Keratinocyte (primary cell): ENCODE measurements at regions not wholly inside any gene's neighbourhood (a gene's known extent, or its start where the extent isn't known, plus 50 kb on each side); places are given as distances from the start of the nearest gene placed in this dataset.
A peak's percentile ranks its signal among the peaks of the same experiment; 100 is the strongest.

Source experiments
- DNase-seq: peaks from one replicate; pipeline ENCODE4 v3.0.0-alpha.2; 2011; ENCODE audit warnings: low read depth, missing footprints, low spot score
- FAIRE-seq: peaks from 2 replicates; lab custom pipeline; 2011; peaks lifted over from hg19 to GRCh38; lab: Jason Lieb, UNC
- H2AFZ ChIP-seq: 2 replicates; pipeline ENCODE4 v1.6.0; 2012; ENCODE audit warnings: low read length, control low read depth, inconsistent platforms; ENCODE audit not compliant: control insufficient read depth
- H3K27ac ChIP-seq: 2 replicates; pipeline ENCODE4 v1.5.1; 2011; ENCODE audit warnings: low read length; ENCODE audit not compliant: control insufficient read depth, insufficient read depth
- H3K27me3 ChIP-seq: 3 replicates; pipeline ENCODE4 v1.6.0; 2011; ENCODE audit warnings: low read length; ENCODE audit not compliant: control insufficient read depth, insufficient read depth; ENCODE audit errors: extremely low read depth
- H3K36me3 ChIP-seq, 2 experiments: 2 replicates in 1 of 2; 3 replicates in 1 of 2; pipeline ENCODE4 v1.5.1; 2011; ENCODE audit warnings: low read length in 2 of 2, mild to moderate bottlenecking in 1 of 2; ENCODE audit not compliant: control insufficient read depth in 2 of 2, insufficient read depth in 2 of 2; ENCODE audit errors: extremely low read depth in 1 of 2
- H3K4me1 ChIP-seq: 3 replicates; pipeline ENCODE4 v1.5.1; 2011; ENCODE audit warnings: low read length; ENCODE audit not compliant: control insufficient read depth, insufficient read depth; ENCODE audit errors: extremely low read depth
- H3K4me2 ChIP-seq: 3 replicates; pipeline ENCODE4 v1.6.0; 2011; ENCODE audit warnings: low read depth, low read length; ENCODE audit not compliant: control insufficient read depth, insufficient read depth; ENCODE audit errors: extremely low read depth
- H3K4me3 ChIP-seq, 3 experiments: fragments of 200-600 bp in 1 of 3; sonication (generic) in 1 of 3; 2 replicates in 2 of 3; 3 replicates in 1 of 3; pipeline ENCODE4 v1.5.1; 2011 to 2016; ENCODE audit warnings: low read length in 3 of 3, mild to moderate bottlenecking in 3 of 3, control low read depth in 2 of 3, inconsistent platforms in 1 of 3, low read depth in 1 of 3, mixed read lengths in 1 of 3, mixed run types in 1 of 3, moderate library complexity in 1 of 3; ENCODE audit not compliant: control insufficient read depth in 2 of 3, insufficient read depth in 2 of 3; ENCODE audit errors: extremely low read depth in 1 of 3
- H3K79me2 ChIP-seq: 2 replicates; pipeline ENCODE4 v1.6.0; 2012; ENCODE audit warnings: low read length; ENCODE audit not compliant: control insufficient read depth, insufficient read depth
- H3K9ac ChIP-seq: 3 replicates; pipeline ENCODE4 v1.6.0; 2011; ENCODE audit warnings: low read length; ENCODE audit not compliant: control insufficient read depth, insufficient read depth; ENCODE audit errors: extremely low read depth
- H3K9me1 ChIP-seq: 3 replicates; pipeline ENCODE4 v1.6.0; 2011; ENCODE audit warnings: low read length; ENCODE audit not compliant: control insufficient read depth, insufficient read depth; ENCODE audit errors: extremely low read depth
- H3K9me3 ChIP-seq: 2 replicates; pipeline ENCODE4 v1.5.1; 2012; ENCODE audit warnings: low read depth, low read length; ENCODE audit not compliant: control insufficient read depth
- H4K20me1 ChIP-seq: 3 replicates; pipeline ENCODE4 v1.6.0; 2011; ENCODE audit warnings: low read length; ENCODE audit not compliant: control insufficient read depth, insufficient read depth; ENCODE audit errors: extremely low read depth
- EZH2 ChIP-seq: IDR thresholded peaks from one replicate; pipeline ENCODE4 v1.6.1; 2012; ENCODE audit warnings: inconsistent platforms, mild to moderate bottlenecking, low read length, moderate library complexity
- dilution Hi-C: fragments of 300-500 bp; cut with MboI; formaldehyde crosslinking; loops from one replicate; pipeline ENCODE4 v1.7.0; 2020; ENCODE audit warnings: low sequenced_read_pairs; ENCODE audit not compliant: extremely low pct_ligation_motif_present
- TF ChIP-seq, protein P1 (sequence below), 3 experiments: IDR thresholded peaks in 1 of 3; conservative IDR thresholded peaks in 1 of 3; optimal IDR thresholded peaks in 1 of 3; 2 replicates in 2 of 3; 3 replicates in 1 of 3; pipeline versions ENCODE3 to v1.5.1; 2011; ENCODE audit warnings: low read length in 3 of 3, mild to moderate bottlenecking in 3 of 3, moderate library complexity in 2 of 3, control low read depth in 1 of 3, inconsistent platforms in 1 of 3; ENCODE audit not compliant: insufficient read depth in 2 of 3; ENCODE audit errors: extremely low read depth in 1 of 3

GRCh38 chr7:68176974-68177373, 1180.3 kb downstream of the TYW1 start:
- H3K27me3 ChIP-seq: no peaks in the 10 kb centered on the region
- no peaks in the 10 kb centered on the region for H3K36me3 ChIP-seq
- no peaks in the 10 kb centered on the region for H3K79me2 ChIP-seq
- no peak for FAIRE-seq
- dilution Hi-C loops: no loop called here
- no peaks in the 10 kb centered on the region for H4K20me1 ChIP-seq
- H3K4me2 ChIP-seq: no peak overlapping the region
- no peaks in the 10 kb centered on the region for H3K9me3 ChIP-seq
- no peak overlapping the region for H3K4me3 ChIP-seq
- no peak overlapping the region for H3K27ac ChIP-seq
- TF ChIP-seq EZH2: no peak
- TF ChIP-seq, protein P1, sequence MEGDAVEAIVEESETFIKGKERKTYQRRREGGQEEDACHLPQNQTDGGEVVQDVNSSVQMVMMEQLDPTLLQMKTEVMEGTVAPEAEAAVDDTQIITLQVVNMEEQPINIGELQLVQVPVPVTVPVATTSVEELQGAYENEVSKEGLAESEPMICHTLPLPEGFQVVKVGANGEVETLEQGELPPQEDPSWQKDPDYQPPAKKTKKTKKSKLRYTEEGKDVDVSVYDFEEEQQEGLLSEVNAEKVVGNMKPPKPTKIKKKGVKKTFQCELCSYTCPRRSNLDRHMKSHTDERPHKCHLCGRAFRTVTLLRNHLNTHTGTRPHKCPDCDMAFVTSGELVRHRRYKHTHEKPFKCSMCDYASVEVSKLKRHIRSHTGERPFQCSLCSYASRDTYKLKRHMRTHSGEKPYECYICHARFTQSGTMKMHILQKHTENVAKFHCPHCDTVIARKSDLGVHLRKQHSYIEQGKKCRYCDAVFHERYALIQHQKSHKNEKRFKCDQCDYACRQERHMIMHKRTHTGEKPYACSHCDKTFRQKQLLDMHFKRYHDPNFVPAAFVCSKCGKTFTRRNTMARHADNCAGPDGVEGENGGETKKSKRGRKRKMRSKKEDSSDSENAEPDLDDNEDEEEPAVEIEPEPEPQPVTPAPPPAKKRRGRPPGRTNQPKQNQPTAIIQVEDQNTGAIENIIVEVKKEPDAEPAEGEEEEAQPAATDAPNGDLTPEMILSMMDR (optimal IDR thresholded peaks at IDR 0.05 in 1 of 3, IDR thresholded peaks at IDR 0.05 in 1 of 3, conservative IDR thresholded peaks at IDR 0.05 in 1 of 3; ENCODE audit: extremely low read depth in 1 of 3, insufficient read depth in 2 of 3, low read length in 3 of 3): peak; percentile 41 to 67 (median 55)
- H3K9me1 ChIP-seq: no peaks in the 10 kb centered on the region
- no peak overlapping the region for H2AFZ ChIP-seq
- peak; percentile 30 for DNase-seq
- no peaks in the 10 kb centered on the region for H3K4me1 ChIP-seq
- H3K9ac ChIP-seq: no peak overlapping the region

DNA sequence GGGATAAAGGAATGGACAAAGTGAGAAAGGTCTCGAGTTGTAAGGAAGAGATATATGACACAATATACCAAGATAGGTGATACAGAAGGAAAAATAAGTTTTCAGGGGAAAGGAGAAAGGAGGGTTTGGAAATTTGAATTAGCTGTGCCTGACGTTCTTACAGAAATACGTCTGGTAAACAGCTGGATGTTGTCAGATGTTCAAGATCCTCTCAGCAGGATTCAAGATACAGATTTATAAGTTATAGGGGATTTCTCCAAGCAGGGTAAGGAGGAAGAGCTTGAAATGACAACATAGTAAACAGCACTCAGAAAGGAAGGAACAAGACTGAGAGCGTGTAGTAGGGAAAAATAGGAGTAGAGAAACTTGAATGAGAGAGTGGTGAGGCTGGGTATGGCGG, 1184.1 kb downstream of the TYW1 start:
- H2AFZ ChIP-seq: no peak overlapping the region
- no peak overlapping the region for H3K4me3 ChIP-seq
- no peak for TF ChIP-seq EZH2
- TF ChIP-seq, protein P1 (optimal IDR thresholded peaks at IDR 0.05 in 1 of 3, IDR thresholded peaks at IDR 0.05 in 1 of 3, conservative IDR thresholded peaks at IDR 0.05 in 1 of 3; ENCODE audit: extremely low read depth in 1 of 3, insufficient read depth in 2 of 3, low read length in 3 of 3): no peak
- no peaks in the 10 kb centered on the region for H3K9me3 ChIP-seq
- no peaks in the 10 kb centered on the region for H3K9me1 ChIP-seq
- DNase-seq (no peak), FAIRE-seq (no peak)
- H3K4me1 ChIP-seq: no peaks in the 10 kb centered on the region
- H3K4me2 ChIP-seq: no peak overlapping the region
- H3K27me3 ChIP-seq: no peaks in the 10 kb centered on the region
- dilution Hi-C loops: no loop called here
- H3K36me3 ChIP-seq: no peaks in the 10 kb centered on the region
- no peaks in the 10 kb centered on the region for H4K20me1 ChIP-seq
- no peaks in the 10 kb centered on the region for H3K79me2 ChIP-seq
- H3K9ac ChIP-seq: no peak overlapping the region
- no peak overlapping the region for H3K27ac ChIP-seq
